ENCODE measurements at regions not wholly inside any gene's neighbourhood (a gene's known extent, or its start where the extent isn't known, plus 50 kb on each side); places are given as distances from the start of the nearest gene placed in this dataset.

- TF ChIP-seq CTCF (IDR thresholded peaks at IDR 0.05), result no peak
- no peak for TF ChIP-seq EZH2 (IDR thresholded peaks at IDR 0.05)
Measured at GRCh38 chr20:12764053-12764452, 244.7 kb upstream of the SPTLC3 start.
